GM23338 (cell line): ENCODE measurements at regions not wholly inside any gene's neighbourhood (a gene's known extent, or its start where the extent isn't known, plus 50 kb on each side); places are given as distances from the start of the nearest gene placed in this dataset.

ENCODE experiments used
- CREB1 ChIP-seq: fragments of 250-450 bp; sonication (Bioruptor Pico); IDR thresholded peaks from 2 replicates; pipeline ENCODE4 v1.5.0; 2020; ENCODE audit warnings: low read depth, mild to moderate bottlenecking, moderate library complexity
- ZNF331 ChIP-seq: fragments of 250-450 bp; sonication (Bioruptor Pico); IDR thresholded peaks from 2 replicates; pipeline ENCODE4 v1.5.0; 2020; ENCODE audit warnings: low read depth, mild to moderate bottlenecking, moderate library complexity
- TF ChIP-seq, protein P1 (sequence below), 2 experiments: fragments of 200-600 bp in 1 of 2; sonication (generic) in 1 of 2; conservative IDR thresholded peaks; 2 replicates each; pipeline versions ENCODE4 v1.5.1 to v1.6.1; 2016 to 2017; ENCODE audit warnings: antibody characterized with exemption in 2 of 2, low read depth in 2 of 2, mild to moderate bottlenecking in 2 of 2, moderate library complexity in 1 of 2

DNA sequence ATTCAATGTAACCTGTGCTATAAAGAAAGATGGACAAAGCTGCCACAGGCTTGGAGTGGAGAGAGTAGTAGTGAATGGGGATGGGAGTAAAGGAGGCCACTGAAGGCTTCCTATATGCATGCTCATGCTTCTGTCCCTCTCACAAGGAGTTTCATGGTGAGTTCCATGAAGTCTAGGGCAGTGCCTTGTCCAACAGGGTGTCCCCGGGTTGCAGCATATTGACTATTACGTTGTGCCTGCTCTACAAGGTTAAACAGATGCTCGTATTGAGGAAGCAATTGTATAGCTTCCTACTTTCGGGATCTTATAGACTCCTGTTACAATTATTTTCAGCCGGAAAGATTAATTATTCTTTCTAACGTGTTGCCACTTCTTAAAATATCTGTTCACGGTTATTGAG lies 129.1 kb upstream of the PIK3R1 start:
- TF ChIP-seq, protein P1, sequence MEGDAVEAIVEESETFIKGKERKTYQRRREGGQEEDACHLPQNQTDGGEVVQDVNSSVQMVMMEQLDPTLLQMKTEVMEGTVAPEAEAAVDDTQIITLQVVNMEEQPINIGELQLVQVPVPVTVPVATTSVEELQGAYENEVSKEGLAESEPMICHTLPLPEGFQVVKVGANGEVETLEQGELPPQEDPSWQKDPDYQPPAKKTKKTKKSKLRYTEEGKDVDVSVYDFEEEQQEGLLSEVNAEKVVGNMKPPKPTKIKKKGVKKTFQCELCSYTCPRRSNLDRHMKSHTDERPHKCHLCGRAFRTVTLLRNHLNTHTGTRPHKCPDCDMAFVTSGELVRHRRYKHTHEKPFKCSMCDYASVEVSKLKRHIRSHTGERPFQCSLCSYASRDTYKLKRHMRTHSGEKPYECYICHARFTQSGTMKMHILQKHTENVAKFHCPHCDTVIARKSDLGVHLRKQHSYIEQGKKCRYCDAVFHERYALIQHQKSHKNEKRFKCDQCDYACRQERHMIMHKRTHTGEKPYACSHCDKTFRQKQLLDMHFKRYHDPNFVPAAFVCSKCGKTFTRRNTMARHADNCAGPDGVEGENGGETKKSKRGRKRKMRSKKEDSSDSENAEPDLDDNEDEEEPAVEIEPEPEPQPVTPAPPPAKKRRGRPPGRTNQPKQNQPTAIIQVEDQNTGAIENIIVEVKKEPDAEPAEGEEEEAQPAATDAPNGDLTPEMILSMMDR (conservative IDR thresholded peaks at IDR 0.05; ENCODE audit: low read depth in 2 of 2), result no peak
- TF ChIP-seq CREB1 (CRISPR knock-in tag) (no peak), ZNF331 (CRISPR knock-in tag) (no peak)
